IPS DF 4.7 (cell line): ENCODE measurements at regions not wholly inside any gene's neighbourhood (a gene's known extent, or its start where the extent isn't known, plus 50 kb on each side); places are given as distances from the start of the nearest gene placed in this dataset.

Source experiments
- DNase-seq: peaks from one replicate; pipeline ENCODE4 v3.0.0-alpha.2; 2013; ENCODE audit warnings: low spot score; ENCODE audit errors: extremely low read depth

DNA sequence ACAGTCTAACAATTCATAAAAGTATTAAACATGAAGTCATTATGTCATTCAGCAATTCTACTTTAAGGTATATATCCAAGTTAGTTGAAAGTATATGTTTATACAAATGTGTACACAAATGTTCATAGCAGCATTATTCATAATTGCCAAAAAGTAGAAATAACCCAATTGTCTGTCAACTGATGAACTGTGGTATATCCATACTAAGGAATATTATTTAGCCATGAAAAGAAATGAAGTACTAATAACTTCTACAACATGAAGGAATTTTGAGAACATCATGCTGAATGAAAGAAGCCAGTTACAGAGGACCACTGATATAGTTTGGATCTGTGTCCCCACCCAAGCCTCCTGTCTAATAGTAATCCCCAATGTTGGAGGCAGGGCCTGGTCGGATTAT is 224.3 kb downstream of the SPATA31D1 start:
- no peak for DNase-seq

GRCh38 chr9:82216435-82216834 is 227.9 kb downstream of the SPATA31D1 start:
- no peak for DNase-seq

- DNase-seq = no peak
These were observed 234.9 kb downstream of the SPATA31D1 start for GRCh38 chr9:82223442-82223841.

- no peak for DNase-seq
These were observed 242.8 kb downstream of the SPATA31D1 start for GRCh38 chr9:82231411-82231810.

DNA sequence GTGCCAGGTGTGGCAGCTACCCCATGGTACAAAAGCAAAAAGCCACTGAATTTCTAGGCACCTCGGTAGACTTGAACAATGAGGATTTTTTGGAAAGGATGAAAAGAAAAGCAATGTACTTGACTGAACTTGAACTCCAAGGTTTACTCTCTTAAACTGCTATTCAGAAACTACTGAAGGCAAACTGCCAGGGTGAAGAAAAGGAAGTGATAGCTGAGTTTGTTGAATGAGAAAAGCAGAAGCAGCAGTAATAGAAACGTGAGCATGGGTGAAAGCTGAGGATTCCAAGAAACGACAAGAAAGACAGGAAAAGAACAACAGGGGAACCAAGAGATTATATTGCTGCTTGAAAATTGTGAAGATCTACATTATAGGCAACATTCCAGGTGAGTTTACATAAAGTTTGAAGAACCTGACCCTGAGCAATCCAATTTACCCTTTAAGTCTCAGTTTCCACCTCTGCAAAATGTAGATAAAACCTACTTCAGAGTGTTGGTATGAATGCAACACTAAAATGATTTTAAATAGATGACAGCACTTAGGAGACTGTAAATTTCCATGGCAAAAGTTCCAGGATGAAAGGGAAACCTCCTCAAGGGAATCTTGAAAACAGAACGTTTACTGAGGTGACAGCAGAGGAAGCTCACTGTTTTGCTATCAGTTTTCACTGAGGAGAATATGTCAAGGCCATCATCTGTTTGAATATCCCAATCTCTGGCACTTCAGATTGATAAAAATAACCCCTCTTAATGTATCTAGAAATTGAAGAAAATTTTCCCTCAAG is 245.8 kb downstream of the SPATA31D1 start:
- no peak for DNase-seq

- no peak for DNase-seq
These were observed 253.9 kb downstream of the SPATA31D1 start for GRCh38 chr9:82242285-82242963.

GRCh38 chr9:82247318-82247717 is 258.7 kb downstream of the SPATA31D1 start:
- DNase-seq = no peak

DNA sequence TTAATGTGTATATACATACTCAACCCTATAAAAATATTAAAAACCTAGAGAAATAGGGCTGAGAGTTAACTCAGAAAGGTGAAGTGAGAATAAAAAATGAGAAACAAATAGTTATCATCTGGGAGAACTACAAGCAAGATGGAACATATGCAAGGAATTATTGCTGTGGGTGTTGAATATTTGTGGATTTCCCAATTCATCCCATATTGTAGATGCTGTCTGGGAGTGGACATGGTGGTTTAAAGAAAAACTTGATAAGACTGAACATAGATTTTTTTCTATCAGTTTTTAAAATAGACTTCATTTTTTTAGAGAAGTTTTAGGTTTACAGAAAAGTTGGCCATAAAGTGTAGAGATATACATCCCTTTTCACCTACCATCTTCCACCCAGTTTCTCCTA is 263.5 kb downstream of the SPATA31D1 start:
- no peak for DNase-seq

- DNase-seq = no peak
These were observed 266.2 kb downstream of the SPATA31D1 start for GRCh38 chr9:82254646-82255367.

DNA sequence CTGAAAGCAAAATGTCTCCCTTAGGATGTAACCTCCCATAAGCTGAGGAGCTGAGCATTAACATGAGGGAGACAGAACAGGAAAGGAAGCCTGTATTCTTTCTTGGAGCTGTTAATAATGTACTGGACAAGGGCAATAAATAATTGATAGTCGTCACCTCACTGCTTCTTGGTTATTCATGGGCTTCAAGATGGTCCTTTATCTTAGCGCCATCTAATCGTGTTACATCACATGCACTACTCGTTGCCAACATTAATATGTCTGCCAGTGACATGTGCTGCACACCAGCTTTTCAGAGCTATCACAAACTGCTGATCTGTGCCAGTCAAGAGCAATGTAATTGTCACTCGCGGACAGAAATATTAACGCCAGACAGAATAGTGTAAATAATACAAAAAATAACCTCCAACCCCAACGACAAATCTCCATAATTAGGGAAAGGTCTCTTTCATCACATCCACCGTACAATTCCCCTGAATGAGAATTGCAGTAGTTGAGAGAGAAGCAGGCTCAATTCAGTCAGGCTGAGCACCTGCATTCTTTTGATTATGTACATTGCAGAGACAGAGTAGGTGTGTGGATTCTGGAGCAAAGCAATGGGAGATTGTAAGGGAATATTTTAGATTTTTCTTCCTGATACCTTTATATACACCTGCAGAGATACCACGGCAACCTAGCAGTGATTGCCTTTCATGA is 267.1 kb downstream of the SPATA31D1 start:
- DNase-seq = no peak

DNA sequence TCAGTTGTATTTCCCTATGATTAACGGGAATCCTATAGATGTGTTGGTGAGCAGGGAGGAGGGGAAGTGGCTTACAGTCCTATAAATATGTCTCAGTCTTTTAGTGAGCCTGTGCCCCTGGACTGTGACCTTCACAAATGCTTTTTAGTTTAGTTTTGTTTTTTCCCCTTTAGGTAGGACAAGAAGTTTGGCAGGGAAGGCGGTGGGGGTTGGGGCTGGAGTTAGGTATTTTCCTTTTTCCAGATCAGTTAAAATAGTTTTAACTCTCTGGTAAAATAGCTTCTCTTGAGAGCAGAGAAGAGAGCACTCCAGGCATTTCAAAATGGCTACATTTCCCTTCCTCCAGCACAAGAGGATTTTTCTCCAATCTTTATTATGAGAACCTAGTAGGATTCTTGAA is 272.1 kb downstream of the SPATA31D1 start:
- DNase-seq = no peak

- DNase-seq = no peak
These were observed 275.0 kb downstream of the SPATA31D1 start for GRCh38 chr9:82263619-82264018.

DNA sequence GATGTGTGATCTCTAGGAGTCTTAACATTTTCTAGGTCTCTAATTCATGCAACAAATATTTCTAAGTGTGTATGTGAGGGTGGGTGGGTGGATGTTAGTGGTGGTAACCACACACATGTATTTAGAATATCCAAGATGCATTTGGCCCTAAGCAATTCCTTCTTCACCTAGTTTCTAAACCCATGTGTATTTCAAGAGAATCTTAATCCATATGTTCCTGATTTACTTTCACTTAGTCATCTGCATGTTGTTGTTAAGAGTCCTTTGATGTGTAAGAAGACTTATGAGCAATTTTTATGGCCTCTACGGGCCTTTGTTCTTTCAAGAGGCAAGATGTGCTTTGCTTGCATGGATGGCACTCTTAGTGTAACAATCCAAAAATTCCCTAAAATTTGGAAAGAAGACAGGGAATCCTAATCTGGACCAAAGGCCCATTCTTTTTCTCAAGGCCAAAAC is 282.6 kb downstream of the SPATA31D1 start:
- no peak for DNase-seq

DNA sequence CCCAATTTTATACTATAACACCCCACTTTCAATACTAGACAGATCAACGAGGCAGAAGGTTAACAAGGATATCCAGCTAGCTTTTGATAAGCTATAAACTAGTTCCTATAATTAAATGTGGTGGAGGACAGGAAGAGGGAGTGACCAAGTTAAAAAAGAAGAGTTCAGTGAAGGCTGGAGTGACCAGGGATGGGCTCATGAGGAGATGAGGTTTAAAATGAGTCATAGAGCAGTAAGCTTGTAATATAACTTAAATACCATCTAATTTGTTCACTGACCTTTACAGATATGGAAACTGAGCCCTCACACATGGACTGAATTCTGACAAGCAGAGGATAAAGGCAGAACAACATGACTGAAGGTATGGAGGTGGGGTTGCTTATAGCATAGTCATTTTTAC is 284.5 kb downstream of the SPATA31D1 start:
- DNase-seq = no peak

DNA sequence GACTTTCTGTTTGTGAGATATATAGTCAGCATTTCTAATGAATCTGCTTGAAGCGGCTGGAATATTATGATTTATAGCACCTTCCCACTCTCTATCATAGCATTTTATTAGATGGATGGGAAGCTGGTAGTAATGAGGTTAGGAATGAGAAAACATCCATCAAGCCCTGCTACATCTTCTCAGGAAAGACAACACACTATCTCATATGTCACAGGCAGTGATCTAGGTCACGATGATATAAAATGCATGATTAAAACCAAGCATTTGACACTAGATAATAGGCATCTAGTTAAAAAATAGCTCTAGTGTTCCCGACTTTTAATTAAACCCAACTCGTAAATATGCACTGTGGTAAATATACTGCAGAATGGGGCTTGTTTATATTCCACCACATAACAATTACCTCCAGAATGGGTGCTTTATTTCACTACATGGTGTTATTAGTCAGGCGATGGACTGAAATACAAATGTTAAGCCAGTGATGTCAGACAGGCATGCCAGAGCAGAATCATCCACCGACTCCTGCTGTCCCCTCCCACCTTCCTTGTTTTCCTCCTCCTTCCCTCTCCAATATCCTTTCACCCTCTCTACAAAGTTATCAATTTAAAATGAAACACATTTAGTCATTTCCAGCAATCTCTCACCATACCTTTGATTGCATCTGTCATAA is 286.8 kb downstream of the SPATA31D1 start:
- DNase-seq = no peak

GRCh38 chr9:82281066-82281465 is 292.5 kb downstream of the SPATA31D1 start:
- DNase-seq = no peak

DNA sequence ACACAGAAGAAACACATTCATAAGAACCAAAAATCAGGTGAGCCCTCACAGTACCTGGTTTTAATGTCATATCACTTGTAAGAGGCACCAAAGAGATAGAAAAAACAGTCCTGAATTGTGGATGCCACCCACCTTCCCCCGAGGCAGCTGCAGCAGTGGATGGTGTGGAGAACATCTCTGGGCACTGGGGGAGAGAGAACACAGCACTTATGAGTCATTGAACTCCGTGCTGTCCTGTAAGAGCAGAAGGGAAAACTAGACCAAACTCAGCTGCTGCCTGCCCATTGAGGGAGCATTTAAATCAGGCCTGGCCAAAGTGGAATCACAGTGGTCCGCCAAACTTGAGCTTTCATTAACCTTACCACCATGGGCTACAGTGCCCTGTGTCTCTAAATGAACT is 296.2 kb downstream of the SPATA31D1 start:
- DNase-seq = no peak

DNA sequence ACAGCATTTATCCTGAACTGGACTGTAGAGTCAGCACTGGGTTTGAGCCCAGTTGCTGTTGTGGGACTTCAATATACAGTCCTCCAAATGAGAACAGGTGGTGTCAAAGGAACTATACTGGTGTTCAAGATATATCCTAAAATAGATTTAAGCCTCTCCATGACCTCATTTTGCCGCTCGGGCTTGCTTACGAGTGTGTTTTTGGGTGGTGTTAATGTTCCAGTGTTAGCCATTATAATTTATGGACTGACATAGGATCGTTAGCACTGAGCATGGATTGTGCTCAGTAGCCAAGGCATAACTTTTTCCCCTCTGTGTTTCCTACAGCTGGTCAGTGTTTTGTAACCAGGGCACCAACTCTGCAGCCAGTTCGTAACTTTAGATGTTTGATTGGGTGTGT is 306.6 kb downstream of the SPATA31D1 start:
- DNase-seq = no peak

- no peak for DNase-seq
These were observed 311.3 kb downstream of the SPATA31D1 start for GRCh38 chr9:82299870-82300269.

GRCh38 chr9:82302968-82303655 is 314.5 kb downstream of the SPATA31D1 start:
- DNase-seq = peak; percentile 1
